GM21367 (cell line): ENCODE measurements at regions not wholly inside any gene's neighbourhood (a gene's known extent, or its start where the extent isn't known, plus 50 kb on each side); places are given as distances from the start of the nearest gene placed in this dataset.

Source experiments
- ATAC-seq: cut with Tn5 transposase; IDR thresholded peaks from one replicate; pipeline ENCODE4 v1.9.1; 2021; ENCODE audit not compliant: unreplicated experiment

DNA sequence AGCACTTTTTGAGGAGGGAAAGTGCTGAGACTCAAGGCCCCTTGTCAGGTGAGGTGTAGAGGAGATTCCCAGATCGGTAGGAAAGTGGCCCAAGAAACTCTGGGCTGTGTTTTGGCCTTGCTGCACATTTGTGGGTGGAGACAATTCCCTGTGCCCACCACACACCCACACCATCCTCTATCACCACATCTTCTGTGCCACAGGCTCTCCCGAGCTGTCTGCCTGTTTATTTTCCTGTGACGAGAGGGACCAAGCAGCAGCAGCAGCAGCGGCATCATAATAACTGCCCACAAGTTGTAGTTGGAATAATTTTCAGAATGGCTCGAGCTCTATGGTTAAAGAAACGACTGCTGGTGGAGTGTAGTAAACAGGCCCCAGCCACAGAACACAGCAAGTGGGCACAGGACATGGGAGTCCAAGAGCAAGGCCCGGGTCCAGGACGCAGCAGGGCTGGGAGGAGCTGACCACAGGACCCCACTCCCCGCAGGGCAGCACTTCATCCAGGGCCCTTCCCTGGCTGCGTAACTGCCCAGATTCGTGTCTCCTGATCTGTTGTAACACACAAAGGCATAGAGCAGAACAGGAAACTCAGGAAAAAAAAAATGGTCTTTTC is 55.6 kb upstream of the BCL2L14 start:
- no peak for ATAC-seq

DNA sequence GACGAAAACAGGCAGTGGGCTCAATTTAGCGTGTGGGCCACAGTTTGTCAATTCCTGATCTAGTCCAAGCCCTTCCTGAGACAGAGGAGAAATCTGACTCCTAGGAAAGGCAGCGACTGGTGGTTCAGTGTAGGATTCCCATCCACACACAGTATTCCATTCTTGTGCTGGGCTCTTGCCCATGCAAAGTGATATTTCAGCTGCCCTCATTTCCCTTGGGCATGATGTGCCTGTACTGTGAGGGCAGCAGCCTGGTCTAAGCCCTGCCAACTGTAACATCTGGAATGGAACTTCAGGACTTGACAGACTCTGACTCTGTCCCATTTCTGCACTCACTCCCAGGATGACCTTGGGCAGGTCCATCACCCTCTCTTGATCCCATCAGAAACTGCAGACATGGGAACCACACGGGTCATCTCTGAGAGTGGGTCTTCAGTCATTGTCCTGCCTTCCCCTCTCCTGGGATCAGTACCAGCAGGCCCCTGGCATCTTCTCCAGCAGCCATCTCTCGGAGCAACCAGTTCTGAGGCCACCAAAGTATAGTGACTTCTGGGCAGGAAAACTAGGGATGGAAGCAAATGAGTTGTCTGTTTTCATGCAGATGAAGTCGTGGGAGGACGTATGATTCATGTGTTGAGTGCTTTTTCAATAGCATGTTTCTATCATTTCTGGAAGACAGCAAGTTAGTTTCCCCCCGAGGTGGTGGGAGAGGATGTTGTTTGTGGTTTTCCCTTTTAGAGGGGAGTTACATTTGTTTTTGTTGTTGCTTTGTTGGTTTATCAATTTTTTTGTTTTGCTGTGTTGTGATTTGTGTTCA is 54.2 kb upstream of the BCL2L14 start:
- no peak for ATAC-seq

DNA sequence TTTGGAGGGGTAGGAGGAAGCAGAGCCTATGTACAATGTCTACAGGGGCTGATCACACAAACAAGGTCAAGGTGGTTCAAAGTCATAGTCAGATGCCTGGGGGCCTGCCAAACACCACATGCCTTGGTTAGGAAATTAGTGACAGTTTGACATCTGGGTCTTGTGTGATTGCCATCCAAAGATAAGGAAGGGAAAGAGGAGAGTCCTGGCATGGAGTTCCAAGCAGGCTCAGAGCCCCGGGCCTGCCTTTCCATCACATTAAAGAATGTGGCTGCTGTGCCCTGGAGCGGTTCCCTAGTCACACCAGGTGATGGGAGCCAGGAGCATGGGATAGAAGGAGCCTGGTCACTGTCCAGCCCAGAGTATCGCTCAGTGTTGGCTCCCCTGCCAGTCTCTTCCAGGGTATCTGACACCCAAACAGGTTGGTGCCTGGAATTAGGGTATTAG is 53.6 kb upstream of the BCL2L14 start:
- no peak for ATAC-seq

DNA sequence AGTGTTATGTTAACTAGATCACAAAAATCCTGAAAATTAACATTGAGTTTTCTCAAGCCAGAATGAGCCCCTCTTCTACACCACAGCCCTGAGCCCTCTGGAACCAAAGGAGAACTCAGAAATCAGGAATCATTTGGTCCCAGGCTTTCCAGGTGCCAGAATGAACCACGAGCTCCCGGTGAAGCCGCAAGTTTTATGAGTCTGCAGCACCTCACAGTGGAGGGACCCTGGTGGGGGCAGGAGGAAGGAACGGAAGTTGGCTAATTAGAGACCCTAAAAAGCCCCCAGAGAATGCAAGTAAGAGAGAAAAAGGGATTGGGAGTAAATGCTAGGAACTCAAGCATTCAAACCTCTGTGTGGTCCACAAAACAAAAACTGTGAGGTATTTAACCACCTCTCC is 52.9 kb upstream of the BCL2L14 start:
- ATAC-seq: no peak

DNA sequence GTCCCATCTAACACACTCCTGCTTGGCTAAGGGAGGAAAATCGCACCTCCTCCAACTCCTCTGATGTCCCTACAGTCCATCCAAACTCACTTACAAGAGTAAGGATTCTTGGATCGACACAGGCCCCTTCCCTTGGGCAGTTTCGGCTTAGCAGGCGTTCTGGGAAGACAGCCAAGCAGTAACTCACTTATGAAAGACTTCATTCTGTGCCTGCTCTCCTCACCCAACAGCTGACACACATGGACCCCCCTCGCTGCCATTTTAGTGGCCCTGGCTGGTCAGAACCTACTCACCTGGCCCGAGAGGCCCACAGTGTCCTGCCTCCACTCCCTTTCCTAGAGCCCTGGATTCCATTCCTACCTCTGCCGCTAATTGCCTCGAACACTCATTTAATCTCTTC is 52.3 kb upstream of the BCL2L14 start:
- no peak for ATAC-seq

DNA sequence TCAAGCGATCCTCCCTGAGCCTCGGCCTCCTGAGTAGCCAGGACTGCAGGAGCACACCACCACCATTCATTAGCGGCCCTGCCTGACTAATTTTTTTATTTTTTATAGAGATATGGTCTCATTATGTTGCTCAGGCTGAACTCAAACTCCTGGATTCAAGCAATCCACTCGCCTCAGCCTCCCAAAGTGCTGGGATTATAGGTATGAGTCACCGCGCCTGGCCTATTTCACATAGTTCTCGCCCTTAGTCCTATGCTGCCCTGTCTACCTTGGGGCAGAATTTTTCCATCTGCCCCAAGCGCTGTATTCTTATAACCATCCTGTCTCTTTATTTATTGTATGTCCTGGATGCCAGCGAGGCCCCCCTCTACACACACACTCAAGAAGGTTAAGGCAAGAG is 50.9 kb upstream of the BCL2L14 start:
- ATAC-seq: no peak

DNA sequence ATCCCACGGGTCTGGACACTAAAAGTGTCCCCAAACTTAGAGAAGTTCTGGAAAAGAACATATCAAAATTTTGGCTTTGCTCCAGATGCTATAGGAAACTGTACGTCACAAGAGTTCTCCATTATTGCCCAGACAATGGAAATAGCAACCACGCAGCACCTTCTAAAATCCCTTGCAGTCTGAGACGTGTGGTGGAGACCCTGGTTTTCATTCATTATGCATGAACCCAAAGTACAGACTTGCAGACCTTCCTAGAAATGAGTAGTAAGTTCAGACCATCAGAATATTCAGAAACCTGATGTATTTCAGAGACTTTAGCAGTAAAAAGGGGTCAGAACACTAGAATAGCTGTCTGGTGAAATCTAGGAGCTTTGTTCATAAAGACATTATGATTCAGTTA is 50.0 kb upstream of the BCL2L14 start:
- ATAC-seq: no peak
